Panc1 (cell line): ENCODE measurements at regions not wholly inside any gene's neighbourhood (a gene's known extent, or its start where the extent isn't known, plus 50 kb on each side); places are given as distances from the start of the nearest gene placed in this dataset.
"Not testable (repeated sequence)": the region's sequence is repeated elsewhere in the genome, so short reads cannot be mapped to it uniquely, and the experiment has no call there.

ENCODE experiments used
- CTCF ChIP-seq: fragments of 450-650 bp; IDR thresholded peaks from 2 replicates; pipeline ENCODE4 v1.5.1; 2017; ENCODE audit warnings: mild to moderate bottlenecking
- SIN3A ChIP-seq: IDR thresholded peaks from 2 replicates; pipeline ENCODE4 v1.6.1; 2012; ENCODE audit warnings: low read depth, mild to moderate bottlenecking, low read length, moderate library complexity, borderline replicate concordance; ENCODE audit not compliant: insufficient read depth

GRCh38 chr5:152787709-152788217 is 382.7 kb upstream of the NMUR2 start:
- not testable (repeated sequence) for TF ChIP-seq CTCF, SIN3A
